Transverse colon (tissue), 4 donors: ENCODE measurements at regions not wholly inside any gene's neighbourhood (a gene's known extent, or its start where the extent isn't known, plus 50 kb on each side); places are given as distances from the start of the nearest gene placed in this dataset.
"Not testable (repeated sequence)": the region's sequence is repeated elsewhere in the genome, so short reads cannot be mapped to it uniquely, and the experiment has no call there.

Experiments
- DNase-seq: peaks from one replicate; pipeline ENCODE4 v3.0.0-alpha.2; 2019
- H3K27ac ChIP-seq, 4 donors: fragments of 200-600 bp; sonication (generic); 2 replicates each; pipeline ENCODE4 v1.5.1; 2016 to 2018; ENCODE audit warnings: inconsistent platforms in 4 of 4
- H3K27me3 ChIP-seq: fragments of 200-600 bp; sonication (generic); 2 replicates; pipeline ENCODE4 v1.5.1; 2017; ENCODE audit warnings: inconsistent platforms
- H3K36me3 ChIP-seq, 4 donors: fragments of 200-600 bp; sonication (generic); 2 replicates each; pipeline ENCODE4 v1.5.1; 2017 to 2019; ENCODE audit warnings: inconsistent platforms in 4 of 4
- H3K4me1 ChIP-seq, 4 donors: fragments of 200-600 bp; sonication (generic); 2 replicates each; pipeline ENCODE4 v1.5.1; 2017 to 2020; ENCODE audit warnings: inconsistent platforms in 4 of 4
- H3K4me3 ChIP-seq, 4 donors: fragments of 200-600 bp; sonication (generic); 1 replicate in 1 of 4; 2 replicates in 3 of 4; pipeline versions ENCODE4 v1.5.1 to v1.6.1; 2017 to 2019; ENCODE audit warnings: inconsistent platforms in 4 of 4
- H3K9me3 ChIP-seq, 2 donors: fragments of 200-600 bp; sonication (generic); 2 replicates each; pipeline ENCODE4 v1.5.1; 2017 to 2019; ENCODE audit warnings: inconsistent platforms in 2 of 2
- EP300 ChIP-seq: sonication (generic); formaldehyde crosslinking; IDR thresholded peaks from one replicate; pipeline ENCODE4 v1.6.1; 2017; ENCODE audit warnings: antibody characterized with exemption, low read depth
- POLR2A ChIP-seq: fragments of 450-650 bp; IDR thresholded peaks from one replicate; pipeline ENCODE4 v1.6.1; 2016; ENCODE audit warnings: antibody characterized with exemption, mild to moderate bottlenecking, moderate library complexity
- POLR2AphosphoS5 ChIP-seq, 3 donors: sonication (generic); formaldehyde crosslinking; IDR thresholded peaks; one replicate each; pipeline ENCODE4 v1.6.1; 2016; ENCODE audit warnings: antibody characterized with exemption in 3 of 3
- WGBS, 2 donors: methylation state at CpG; one replicate each; pipeline ENCODE4 v1.1.5; 2018; ENCODE audit warnings: low coverage in 1 of 2; 5-methylcytosine and 5-hydroxymethylcytosine counted together
- in situ Hi-C, 4 donors: fragments of 200-750 bp; cut with MboI; loops; one replicate each; pipeline versions ENCODE4 v1.15.0 to v1.15.1; 2017; ENCODE audit warnings: low sequenced_read_pairs in 3 of 4, low pct_ligation_motif_present in 1 of 4, low pct_unique_long_range_greater_than_20kb in 1 of 4
- intact Hi-C: fragments of 100-400 bp; cut with DNase I; formaldehyde crosslinking; loops from one replicate; pipeline ENCODE4 v1.15.1; 2023; ENCODE audit warnings: low total_unique reads
- TF ChIP-seq, protein P1 (sequence below), 5 experiments: fragments of 200-600 bp in 3 of 5; fragments of 450-650 bp in 2 of 5; sonication (generic) in 3 of 5; IDR thresholded peaks; 1 replicate in 2 of 5; 2 replicates in 3 of 5; pipeline ENCODE4 v1.5.1; 2016 to 2017; ENCODE audit warnings: antibody characterized with exemption in 5 of 5, inconsistent platforms in 3 of 5, mild to moderate bottlenecking in 2 of 5, moderate library complexity in 1 of 5

DNA sequence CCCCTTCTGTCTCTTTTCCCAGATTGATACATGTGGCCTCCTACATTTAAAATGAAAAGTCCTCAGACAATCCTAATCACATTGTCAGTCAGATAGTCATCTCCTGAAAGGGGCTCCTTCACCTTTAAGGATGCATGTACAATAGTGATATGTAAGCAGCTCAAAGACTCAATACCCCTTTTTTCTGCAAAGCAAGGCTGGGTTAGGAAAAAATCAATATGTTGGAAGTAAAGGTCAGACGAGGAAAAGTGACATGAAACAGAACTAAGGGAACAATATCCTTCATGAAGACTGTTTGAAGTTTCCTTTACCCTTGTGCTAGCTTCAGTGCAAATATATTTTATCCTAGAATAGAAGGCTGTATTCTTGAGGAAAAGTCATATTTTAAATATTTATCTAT, 539.3 kb downstream of the NR2F2 start:
- Histone ChIP-seq H3K27me3 (no peaks in the 10 kb centered on the region), H3K27ac (no peak overlapping the region), H3K4me1 (no peaks in the 10 kb centered on the region), H3K9me3 (no peaks in the 10 kb centered on the region), H3K4me3 (no peak overlapping the region), H3K36me3 (no peaks in the 10 kb centered on the region)
- intact Hi-C loops (no loop called here), in situ Hi-C loops (no loop called here)
- TF ChIP-seq POLR2AphosphoS5 (IDR thresholded peaks at IDR 0.05) (no peak), EP300 (no peak), POLR2A (no peak)
- TF ChIP-seq, protein P1, sequence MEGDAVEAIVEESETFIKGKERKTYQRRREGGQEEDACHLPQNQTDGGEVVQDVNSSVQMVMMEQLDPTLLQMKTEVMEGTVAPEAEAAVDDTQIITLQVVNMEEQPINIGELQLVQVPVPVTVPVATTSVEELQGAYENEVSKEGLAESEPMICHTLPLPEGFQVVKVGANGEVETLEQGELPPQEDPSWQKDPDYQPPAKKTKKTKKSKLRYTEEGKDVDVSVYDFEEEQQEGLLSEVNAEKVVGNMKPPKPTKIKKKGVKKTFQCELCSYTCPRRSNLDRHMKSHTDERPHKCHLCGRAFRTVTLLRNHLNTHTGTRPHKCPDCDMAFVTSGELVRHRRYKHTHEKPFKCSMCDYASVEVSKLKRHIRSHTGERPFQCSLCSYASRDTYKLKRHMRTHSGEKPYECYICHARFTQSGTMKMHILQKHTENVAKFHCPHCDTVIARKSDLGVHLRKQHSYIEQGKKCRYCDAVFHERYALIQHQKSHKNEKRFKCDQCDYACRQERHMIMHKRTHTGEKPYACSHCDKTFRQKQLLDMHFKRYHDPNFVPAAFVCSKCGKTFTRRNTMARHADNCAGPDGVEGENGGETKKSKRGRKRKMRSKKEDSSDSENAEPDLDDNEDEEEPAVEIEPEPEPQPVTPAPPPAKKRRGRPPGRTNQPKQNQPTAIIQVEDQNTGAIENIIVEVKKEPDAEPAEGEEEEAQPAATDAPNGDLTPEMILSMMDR (IDR thresholded peaks at IDR 0.05): no peak
- DNase-seq: no peak
- WGBS, 2 donors: 42 to 58% methylated on average over 1 of the region's 1 CpG

DNA sequence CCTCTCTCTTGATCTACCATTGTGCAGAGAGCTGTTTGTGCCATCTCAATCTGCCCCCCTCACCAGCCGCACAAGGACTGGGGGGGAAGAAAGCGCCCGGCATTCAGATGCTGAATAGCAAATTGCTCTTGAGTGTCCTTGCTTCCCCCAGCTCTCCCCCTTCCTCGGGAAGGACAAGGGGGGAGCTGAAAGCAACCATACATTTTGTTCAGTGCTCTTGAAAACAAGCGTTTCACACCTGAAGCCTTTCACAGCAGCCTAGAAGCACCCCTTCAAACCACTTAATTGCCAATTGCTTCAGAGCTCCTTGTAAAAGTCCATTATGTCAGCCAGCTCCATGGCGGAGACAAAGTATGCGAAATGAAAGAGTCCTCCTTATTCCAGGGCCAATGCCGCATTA, 540.1 kb downstream of the NR2F2 start:
- TF ChIP-seq EP300 (no peak), POLR2AphosphoS5 (IDR thresholded peaks at IDR 0.05) (no peak), POLR2A (no peak)
- TF ChIP-seq, protein P1 (IDR thresholded peaks at IDR 0.05): no peak

DNA sequence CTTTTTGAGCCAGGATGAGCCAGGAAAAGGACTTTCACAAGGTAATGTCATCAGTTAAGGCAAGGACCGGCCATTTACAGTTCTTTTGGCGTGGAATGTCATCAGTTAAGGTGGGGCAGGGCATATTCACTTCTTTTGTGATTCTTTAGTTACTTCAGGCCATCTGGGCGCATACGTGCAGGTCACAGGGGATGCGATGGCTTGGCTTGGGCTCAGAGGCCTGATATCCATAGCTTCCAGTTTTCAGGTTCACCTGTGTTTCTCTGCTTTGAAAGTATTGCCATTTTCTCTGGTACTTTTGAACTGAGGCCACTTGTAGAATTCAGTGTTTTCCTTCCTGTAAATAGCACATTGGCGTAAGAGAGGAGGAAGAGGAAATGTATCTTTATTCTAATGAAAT, 546.9 kb downstream of the NR2F2 start:
- in situ Hi-C loops: loop anchor here in 2 of 4 donors (25.0 kb wide), 2 partner anchors 90 to 515 kb away; no protein-coding TSS in a partner anchor

More for the DNA sequence above, 540.1 kb downstream of the NR2F2 start:
- in situ Hi-C loops (no loop called here), intact Hi-C loops (no loop called here)
- Histone ChIP-seq H3K4me3 (no peak overlapping the region), H3K27me3 (no peaks in the 10 kb centered on the region), H3K9me3 (no peaks in the 10 kb centered on the region), H3K27ac (no peak overlapping the region), H3K36me3 (no peaks in the 10 kb centered on the region), H3K4me1 (no peaks in the 10 kb centered on the region)
- 74 to 83% methylated on average over 6 to 8 of the region's 8 CpGs for WGBS, 2 donors
- no peak for DNase-seq

DNA sequence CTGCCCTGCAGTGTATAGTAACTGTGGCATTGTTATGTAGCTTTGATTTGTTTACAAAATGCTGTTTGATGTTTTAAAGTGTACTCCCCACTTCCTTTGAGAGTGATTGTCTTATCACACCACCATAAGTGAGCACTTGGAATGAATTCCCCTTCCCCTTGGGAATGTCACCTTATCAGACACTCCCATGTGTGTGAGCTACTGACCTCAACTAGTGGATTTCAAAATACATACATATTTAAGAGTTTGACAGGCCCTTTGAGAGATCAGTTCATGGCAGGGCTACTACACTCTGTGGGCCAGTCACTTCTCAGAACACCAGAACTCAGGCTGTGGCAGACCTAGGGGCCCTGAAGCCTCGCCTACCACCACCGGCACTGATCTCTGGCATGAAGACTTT, 547.6 kb downstream of the NR2F2 start:
- H3K36me3 ChIP-seq: no peaks in the 10 kb centered on the region
- no peak overlapping the region for H3K27ac ChIP-seq
- H3K4me3 ChIP-seq: no peak overlapping the region
- H3K9me3 ChIP-seq: no peaks in the 10 kb centered on the region
- no peaks in the 10 kb centered on the region for H3K27me3 ChIP-seq
- H3K4me1 ChIP-seq: no peaks in the 10 kb centered on the region
- in situ Hi-C loops: loop anchor here in 2 of 4 donors (25.0 kb wide), 2 partner anchors 91 to 516 kb away; no protein-coding TSS in a partner anchor
- no peak for DNase-seq
- 100% methylated on average over 2 of the region's 2 CpGs; no CpG with 5 or more reads in 1 of the 2 donors for WGBS, 2 donors
- intact Hi-C loops: no loop called here
- TF ChIP-seq, protein P1 (IDR thresholded peaks at IDR 0.05): no peak
- TF ChIP-seq POLR2A (no peak), POLR2AphosphoS5 (IDR thresholded peaks at IDR 0.05) (no peak), EP300 (no peak)

More for the DNA sequence above, 546.9 kb downstream of the NR2F2 start:
- H3K4me1 ChIP-seq, H3K36me3 ChIP-seq, H3K27me3 ChIP-seq, H3K27ac ChIP-seq, H3K9me3 ChIP-seq, intact Hi-C loops, DNase-seq, H3K4me3 ChIP-seq: not testable (repeated sequence)
- 81 to 82% methylated on average over 4 to 5 of the region's 6 CpGs for WGBS, 2 donors
